Uterus (tissue), 2 donors: ENCODE measurements at regions not wholly inside any gene's neighbourhood (a gene's known extent, or its start where the extent isn't known, plus 50 kb on each side); places are given as distances from the start of the nearest gene placed in this dataset.

Experiments used
- POLR2A ChIP-seq, 2 donors: fragments of 450-650 bp; IDR thresholded peaks; one replicate each; pipeline ENCODE4 v1.6.1; 2016; ENCODE audit warnings: antibody characterized with exemption in 2 of 2, mild to moderate bottlenecking in 1 of 2, moderate library complexity in 1 of 2
- TF ChIP-seq, protein P1 (sequence below), 4 experiments: fragments of 200-600 bp in 2 of 4; fragments of 450-650 bp in 2 of 4; sonication (generic) in 2 of 4; IDR thresholded peaks; one replicate each; pipeline ENCODE4 v1.5.1; 2016 to 2019; ENCODE audit warnings: antibody characterized with exemption in 4 of 4, mild to moderate bottlenecking in 2 of 4, moderate library complexity in 1 of 4

- TF ChIP-seq POLR2A (IDR thresholded peaks at IDR 0.05): no peak
- TF ChIP-seq, protein P1, sequence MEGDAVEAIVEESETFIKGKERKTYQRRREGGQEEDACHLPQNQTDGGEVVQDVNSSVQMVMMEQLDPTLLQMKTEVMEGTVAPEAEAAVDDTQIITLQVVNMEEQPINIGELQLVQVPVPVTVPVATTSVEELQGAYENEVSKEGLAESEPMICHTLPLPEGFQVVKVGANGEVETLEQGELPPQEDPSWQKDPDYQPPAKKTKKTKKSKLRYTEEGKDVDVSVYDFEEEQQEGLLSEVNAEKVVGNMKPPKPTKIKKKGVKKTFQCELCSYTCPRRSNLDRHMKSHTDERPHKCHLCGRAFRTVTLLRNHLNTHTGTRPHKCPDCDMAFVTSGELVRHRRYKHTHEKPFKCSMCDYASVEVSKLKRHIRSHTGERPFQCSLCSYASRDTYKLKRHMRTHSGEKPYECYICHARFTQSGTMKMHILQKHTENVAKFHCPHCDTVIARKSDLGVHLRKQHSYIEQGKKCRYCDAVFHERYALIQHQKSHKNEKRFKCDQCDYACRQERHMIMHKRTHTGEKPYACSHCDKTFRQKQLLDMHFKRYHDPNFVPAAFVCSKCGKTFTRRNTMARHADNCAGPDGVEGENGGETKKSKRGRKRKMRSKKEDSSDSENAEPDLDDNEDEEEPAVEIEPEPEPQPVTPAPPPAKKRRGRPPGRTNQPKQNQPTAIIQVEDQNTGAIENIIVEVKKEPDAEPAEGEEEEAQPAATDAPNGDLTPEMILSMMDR (IDR thresholded peaks at IDR 0.05): no peak
Measured at GRCh38 chr9:86697999-86698398, 249.3 kb downstream of the GAS1 start.
